GM18858 (cell line): ENCODE measurements at regions not wholly inside any gene's neighbourhood (a gene's known extent, or its start where the extent isn't known, plus 50 kb on each side); places are given as distances from the start of the nearest gene placed in this dataset.
"Not testable (repeated sequence)": the region's sequence is repeated elsewhere in the genome, so short reads cannot be mapped to it uniquely, and the experiment has no call there.

Experiments
- ATAC-seq: cut with Tn5 transposase; IDR thresholded peaks from one replicate; pipeline ENCODE4 v1.9.1; 2021; ENCODE audit not compliant: unreplicated experiment

DNA sequence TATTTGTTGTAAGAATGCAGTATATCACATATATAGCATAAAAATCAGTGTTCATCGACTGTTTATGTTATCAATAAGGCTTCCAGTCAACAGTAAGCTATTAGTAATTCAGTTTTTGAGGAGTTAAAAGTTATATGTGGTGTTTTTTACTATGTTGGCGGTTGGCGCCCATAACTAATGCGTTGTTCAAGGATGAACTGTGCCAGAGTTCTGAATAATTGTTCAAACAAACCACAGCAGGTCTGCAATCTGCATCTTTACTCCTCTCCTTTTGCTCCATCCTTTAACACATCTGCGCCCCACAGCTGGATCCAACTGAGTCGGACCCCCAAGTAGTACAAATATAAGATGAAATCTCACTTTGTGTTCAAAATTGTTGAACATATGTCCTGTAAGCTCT, 836.1 kb downstream of the LTN1 start:
- ATAC-seq: no peak

DNA sequence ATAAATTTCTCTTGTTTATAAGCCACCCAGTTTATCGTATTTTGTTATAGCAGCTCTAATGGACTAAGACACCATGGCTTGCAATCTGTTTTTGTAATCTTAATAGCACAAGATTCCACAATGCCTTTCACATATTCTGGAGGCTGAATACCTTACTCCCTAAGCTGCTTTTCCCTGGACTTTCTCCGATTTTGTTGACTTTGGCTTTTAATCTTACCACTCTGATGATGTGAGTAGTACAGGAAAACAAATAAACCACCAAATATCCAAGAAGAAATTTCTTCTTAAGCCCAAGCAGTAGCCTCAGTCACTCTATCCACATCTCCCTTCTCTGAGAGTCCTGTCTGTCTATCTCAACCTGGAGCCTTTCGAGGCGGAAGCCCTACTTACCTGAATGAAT, 838.6 kb downstream of the LTN1 start:
- no peak for ATAC-seq

DNA sequence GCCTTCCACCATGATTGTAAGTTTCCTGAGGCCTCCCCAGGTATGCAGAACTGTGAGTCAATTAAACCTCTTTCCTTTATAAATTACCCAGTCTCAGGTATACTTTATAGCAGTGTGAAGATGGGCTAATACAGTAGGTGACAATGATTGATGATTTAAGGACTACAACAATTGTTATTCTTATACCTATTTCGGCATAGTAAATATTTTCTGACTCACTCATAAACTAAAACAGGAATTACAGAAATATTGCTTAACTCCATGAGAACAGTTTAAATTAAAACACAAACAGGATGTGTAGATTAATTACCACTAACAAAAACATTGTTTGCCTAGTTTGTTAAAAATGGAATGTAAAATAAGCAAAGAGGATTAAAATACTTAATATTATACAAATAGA, 839.9 kb downstream of the LTN1 start:
- ATAC-seq: no peak

DNA sequence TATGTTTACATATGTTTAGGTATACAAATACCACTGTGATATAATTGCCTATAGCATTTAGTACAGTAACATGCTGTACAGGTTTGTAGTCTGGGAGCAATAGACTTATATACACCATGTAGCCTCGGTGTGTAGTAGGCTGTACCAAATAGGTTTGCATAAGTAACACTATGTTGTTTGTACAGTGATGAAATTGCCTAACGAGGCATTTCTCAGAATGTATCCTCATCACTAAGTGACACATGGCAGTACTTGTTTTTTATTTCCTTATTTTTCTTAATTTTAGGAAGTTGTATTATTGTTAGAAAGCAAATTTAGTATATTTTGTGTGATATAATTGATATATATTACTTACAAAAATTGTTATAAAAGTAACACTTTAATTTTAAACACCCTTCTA, 840.9 kb downstream of the LTN1 start:
- ATAC-seq: no peak

DNA sequence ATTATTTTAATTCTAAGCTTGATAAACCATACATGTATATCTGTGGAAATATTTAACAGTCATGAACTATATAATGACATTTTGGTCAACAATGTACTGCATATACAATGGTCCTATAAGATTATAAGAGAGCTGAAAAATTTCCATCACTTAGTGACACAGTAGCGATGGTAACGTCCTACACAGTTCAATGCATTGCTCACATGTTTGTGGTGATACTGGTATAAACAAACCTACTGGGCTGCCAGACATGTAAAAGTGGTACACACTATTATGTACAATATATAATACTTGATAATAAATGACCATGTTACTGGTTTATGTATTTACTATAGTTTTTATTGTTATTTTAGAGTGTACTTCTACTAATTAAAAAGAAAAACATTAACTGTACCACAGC, 841.9 kb downstream of the LTN1 start:
- ATAC-seq: no peak

DNA sequence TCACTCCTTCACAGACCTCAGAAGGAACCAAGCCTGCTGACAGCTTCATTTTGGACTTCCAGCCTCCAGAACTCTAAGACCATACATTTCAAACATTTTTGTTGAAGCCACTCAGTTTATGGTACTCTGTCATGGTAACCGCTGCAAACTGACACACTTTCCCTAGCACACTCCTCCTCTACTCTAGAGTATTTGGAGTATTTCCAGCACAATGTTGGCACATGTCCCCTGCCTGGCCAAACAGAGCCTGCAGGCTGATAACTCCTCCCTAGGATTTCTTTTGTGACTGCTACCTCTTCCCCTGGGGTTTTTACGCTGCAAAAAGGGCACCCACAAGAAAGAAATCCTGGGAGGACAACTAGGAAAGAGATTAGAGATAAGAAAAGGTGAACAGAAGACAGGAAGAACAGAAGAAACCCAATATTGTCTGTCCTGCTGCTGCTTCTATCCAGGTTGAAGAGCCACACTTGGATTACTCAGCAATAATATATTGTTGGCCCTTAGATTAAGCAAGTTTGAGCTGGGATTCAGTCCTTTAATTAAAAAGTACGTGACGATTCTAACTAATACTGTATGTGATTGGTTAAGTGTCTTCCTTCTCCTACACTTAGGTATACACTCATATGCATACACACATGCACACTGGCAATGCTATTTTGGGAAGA, 844.1 kb downstream of the LTN1 start:
- ATAC-seq: no peak

DNA sequence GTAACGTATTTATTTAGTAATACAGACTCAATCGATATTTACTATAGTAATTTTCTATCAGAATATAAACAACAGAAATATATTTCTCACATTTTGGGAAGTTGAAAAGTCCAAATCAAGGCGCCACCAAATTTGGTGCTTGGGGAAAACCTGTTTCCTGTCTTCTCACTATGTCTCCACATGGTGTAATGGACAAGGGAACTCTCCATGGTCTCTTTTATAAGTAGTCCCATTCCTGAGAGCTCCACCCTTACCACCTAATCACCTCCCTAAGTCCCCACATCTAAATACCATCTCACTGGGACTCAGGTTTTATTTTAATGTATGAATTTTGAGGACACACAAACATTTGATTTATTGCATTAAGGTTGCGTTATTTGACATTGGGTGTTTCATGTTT, 848.0 kb downstream of the LTN1 start:
- no peak for ATAC-seq

DNA sequence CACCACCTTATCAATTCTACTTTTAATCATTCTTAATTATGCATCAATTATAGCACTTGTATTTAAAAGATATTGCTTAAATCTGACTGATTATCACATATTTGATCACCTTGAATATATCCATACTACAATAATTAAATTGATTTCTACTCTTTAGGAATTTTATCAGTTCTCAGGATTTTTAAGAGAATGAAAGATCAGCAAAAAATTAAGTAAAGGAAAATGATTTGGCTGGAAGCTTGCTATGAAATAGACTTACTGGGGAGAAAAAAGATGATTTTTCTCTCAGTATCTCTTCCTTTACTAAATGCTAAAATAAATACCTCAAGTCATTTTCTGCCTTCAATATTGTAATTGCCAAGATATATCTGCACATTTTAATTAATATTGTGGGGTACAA, 848.6 kb downstream of the LTN1 start:
- no peak for ATAC-seq

DNA sequence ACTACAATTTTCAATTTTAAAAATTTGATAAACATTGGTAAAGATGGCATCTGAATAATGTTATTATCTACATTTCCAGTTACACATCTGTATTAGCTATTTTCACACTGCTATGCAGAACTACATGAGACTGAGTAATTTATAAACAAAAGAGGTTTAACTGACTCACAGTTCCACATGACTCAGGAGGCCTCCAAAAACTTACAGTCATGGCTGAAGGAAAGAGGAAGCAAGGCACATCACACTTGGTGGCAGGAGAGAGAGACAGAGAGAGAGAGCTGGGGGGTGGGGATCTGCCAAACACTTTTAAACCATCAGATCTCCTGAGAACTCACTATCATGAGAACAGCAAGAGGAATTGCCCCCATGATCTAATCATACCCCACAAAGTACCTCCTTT, 850.0 kb downstream of the LTN1 start:
- no peak for ATAC-seq

DNA sequence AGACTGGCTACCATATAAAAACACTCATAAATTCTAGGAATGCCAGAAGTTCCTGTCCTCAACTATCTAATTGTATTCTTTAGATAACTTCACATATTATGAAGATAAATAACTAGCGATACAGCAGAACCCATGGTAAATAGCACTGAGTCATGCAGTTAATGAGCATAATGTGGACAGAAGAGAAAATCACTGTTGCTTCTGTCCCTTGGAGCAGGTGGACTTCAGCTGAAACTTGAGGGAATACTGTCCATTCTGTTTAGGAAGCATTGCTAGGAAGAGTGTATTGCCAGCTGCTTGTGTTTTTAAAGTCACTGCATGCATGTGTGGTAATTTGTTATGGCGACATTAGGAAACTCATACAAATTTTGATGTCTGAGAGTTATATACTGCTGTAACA, 854.4 kb downstream of the LTN1 start:
- no peak for ATAC-seq

DNA sequence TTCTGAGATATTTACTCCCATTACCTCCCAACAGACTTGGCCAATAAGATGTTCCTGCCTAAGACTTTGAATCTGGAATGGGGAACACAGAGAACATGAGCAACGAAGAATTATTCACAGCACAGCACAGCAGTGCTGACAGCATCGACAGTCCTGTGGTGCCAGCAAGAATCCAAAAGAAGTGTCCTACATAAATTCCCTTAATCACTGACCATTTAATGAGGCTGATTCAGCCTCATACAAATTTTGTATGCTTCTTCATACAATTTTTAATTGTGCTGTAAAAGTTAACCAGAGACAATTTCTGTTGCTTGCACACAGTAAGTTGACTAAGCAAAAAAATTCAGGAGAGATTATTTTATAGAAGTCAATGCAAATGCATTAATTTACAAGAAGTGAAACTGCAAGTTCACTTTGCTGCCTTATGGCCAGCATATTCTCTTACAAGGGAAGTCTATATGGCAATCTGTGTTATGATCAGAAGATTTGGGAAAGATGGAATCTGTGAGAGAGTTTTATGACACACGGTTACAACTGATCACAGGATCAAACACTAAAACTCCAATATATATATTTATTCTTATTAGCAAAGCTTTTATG, 855.9 kb downstream of the LTN1 start:
- ATAC-seq: no peak

DNA sequence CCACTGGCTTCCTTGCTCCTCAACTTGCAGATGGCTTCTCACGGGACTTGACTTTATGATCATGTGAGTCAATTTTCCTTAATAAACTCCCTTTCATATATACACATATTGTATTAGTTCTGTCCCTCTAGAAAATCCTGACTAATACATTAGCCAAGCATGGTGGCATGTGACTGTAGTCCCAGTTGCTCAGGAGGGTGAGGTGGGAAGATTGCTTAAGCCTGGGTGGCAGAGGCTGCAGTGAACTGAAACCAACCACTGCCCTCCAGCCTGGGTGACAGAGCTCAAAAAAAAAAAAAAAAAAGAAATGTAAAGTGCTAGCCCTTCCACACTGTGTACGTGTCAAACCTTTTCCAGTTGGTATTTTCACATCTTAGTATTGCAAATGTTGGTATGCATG, 857.0 kb downstream of the LTN1 start:
- no peak for ATAC-seq

DNA sequence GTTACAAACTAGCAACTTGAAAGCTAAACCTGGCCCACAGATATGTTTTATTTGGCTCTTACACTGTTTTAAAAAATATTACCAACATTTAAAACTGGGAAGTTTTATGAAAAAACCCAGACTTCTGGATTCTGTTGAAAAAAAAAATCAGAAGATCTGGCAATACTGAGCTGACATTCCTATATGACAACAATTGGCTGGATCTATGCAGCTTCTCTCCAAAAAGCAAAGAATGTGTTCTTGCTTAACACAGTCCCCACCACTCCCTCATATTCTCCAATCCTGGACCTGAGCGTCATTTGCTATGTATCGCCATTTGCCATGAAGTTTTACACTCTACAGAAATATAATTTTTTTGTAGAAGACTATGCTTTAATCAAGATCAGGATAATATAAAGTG, 859.6 kb downstream of the LTN1 start:
- ATAC-seq: no peak

DNA sequence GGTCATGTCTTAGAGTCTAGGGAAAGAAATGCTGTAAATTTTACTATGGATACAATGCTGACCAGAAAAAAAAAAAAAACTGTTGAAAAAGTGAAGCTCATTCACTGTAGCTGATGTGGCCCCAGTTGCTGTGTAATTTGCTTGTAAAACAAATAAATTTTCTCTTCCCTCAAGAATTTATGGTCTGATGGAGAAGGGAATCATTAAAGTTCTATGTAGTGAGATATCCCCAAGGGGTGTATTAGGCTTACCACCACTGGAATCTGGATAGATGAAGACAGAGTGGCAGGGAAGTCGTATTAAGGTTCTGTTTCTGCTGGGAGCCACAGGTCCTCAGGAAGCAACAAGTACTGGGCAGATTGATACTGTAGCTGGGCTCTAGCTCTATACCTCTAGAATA, 860.0 kb downstream of the LTN1 start:
- ATAC-seq: no peak

DNA sequence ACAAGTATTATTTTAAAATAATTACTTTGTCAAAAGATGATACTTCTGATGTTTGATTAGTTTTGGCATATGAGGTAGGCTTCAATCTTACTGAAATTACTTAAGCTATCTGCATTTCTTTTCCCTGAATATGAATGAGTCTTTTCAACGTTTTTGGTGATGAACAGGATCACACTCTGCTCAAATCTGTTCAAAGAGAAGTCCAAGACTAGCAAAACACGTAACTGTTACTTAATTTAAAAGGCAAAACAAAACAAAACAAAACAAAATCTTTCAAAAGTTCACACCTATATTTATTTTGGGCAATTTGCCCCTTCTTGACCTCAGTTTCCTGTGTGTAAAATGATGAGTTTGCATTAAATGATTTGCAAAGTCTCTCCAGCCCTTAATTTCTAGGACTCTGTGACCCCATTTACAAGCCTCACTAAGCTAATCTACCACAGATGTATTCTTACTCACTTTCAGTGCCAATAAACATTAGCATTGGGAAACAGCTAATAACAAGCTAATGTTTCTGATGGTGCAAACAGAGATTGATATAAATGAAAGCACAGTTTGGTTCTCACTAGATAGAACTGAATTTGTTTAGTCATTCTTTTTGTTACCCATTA, 865.4 kb downstream of the LTN1 start:
- ATAC-seq: no peak

DNA sequence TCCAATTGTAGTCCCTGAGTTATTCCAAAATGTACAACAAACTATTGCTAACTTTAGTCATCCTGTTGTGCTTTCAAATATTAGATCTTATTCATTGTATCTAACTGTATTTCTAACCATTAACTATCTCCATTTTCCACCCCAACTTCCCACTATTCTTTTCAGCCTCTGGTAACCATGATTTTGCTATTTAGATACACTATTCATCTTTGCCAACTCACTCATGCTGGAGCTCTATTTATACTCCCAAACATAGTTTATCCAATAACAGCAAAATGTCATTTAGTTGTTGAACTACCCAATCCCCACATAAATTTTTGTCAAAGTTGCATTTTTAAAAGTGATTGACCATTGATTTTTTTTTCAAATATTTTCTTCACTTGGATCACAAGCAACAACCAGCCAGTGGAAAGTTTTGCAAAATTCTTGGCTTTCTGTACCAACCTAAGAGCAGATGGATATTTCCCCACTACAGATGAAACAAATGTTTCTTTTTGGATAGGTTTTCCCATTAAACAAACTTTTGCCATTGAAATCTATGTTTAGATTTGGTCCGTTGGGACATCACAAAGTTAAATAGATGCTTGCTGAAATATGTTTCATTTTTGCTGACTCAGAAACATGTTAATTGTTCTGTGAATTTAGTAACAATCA, 866.0 kb downstream of the LTN1 start:
- ATAC-seq: no peak

DNA sequence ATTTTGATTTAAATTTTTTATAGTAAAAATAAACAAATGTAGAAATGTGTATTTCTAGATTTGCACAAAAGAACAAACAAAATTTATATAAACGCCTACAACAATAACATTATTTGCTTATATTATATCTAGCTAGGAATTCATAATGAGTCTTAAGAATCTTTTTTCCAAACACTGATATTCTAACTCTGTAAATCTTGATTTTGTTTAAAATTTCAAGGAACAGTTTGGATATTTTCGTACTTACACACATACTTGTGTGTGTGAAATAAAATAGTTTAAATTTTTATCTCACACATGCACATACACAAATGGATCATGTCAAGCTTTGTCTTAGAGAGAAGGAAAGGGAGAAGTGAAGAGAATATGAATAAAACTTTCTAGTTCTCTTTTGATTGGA, 868.1 kb downstream of the LTN1 start:
- no peak for ATAC-seq

DNA sequence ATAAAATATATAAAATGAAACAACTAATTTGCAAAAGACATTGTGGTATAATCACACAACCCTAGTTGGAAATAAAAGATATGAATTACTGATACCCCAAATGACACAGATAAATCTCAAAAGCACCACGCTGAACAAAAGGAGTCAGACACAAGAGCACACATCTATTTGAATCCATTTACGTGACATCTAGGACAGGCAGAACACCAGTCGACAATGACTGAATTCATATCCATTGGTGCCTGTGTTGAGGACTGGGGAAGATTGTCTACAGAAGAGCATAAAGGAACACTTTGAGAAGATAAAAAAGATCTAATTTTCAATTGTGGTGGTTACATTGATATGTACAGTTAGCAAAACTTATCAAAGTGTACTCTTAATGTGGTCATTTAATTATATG, 874.1 kb downstream of the LTN1 start:
- no peak for ATAC-seq

DNA sequence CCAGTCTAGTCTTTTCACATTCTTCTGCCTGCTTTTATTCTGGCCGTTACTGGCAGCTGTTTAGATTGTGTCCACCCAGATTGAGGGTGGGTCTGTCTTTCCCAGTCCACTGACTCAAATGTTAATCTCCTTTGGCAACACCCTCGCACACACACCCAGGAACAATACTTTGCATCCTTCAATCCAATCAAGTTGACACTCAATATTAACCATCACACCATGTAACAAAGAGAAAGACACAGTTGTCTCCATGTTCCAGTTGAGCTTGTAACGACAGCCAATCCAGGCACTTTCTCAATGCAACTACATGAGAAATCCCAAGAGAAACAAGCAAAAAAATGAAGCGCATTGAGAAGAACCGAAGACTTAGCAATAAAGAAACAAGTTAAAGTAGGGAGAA, 877.7 kb downstream of the LTN1 start:
- ATAC-seq: not testable (repeated sequence)

DNA sequence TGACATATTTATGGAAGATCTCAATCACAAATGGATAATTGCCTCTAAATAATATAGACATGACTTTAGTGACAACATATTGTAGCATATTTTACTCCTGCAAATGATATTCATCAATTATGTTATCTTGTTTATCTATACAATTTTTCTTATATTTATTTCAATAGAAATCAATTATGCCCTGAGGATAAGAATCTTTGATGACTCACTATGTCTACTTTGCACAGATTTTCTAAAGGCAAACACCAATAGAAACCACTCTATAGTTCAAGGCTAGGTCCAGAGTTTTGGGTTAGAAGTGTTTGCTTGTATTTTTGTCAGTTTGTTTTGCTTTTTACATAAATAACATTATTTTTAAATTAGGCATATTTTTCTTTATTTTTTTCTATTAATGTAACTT, 879.0 kb downstream of the LTN1 start:
- no peak for ATAC-seq

DNA sequence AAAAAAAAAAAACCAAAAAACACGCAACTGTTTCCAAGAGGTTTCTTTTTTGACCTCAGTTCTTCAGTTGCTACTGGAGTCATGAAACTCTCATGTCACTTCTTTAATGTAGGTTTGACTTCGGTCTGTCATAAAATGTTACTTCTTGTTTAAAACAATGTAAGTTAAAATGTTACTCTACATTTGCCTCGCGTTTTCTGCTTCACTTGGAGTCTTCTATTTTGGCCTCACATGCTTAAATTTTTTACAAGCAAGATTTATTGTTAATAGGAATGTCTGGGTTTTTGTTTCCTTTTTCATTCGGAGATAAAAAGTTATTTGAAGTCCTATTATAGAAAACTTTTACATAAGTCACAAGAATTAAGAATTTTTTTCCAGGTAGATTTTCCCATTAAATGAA, 880.2 kb downstream of the LTN1 start:
- ATAC-seq: no peak

DNA sequence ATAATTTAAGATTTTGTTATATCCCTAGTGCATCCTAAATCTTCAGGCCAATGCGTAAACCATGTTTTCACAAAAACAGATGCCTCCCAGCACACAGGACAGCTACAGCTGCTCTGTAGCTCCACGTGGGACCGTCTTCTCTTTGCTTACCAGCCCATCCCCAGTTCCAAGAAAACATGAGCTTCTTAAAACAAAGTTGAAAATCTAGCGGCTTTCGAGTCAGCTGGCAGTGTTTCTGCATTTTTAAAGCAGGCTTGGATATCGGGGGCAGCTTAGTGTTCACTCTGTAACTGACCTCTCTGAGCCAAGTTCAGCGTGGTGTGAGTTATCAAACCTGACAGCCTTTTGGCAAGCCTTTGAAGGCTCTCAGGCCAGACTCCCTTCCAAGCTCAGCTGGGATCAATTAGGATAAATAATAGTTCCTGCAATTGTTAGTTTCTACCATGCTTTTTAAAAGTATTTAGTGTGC, 881.5 kb downstream of the LTN1 start:
- ATAC-seq: no peak
